Ishikawa (cell line): ENCODE measurements at regions not wholly inside any gene's neighbourhood (a gene's known extent, or its start where the extent isn't known, plus 50 kb on each side); places are given as distances from the start of the nearest gene placed in this dataset.

Experiments used
- CEBPB ChIP-seq: IDR thresholded peaks from 2 replicates; pipeline ENCODE4 v1.6.1; 2012
- CREB1 ChIP-seq: IDR thresholded peaks from 2 replicates; pipeline ENCODE4 v1.6.1; 2012; ENCODE audit warnings: low read depth
- EGR1 ChIP-seq: IDR thresholded peaks from 2 replicates; pipeline ENCODE4 v1.6.1; 2012
- EP300 ChIP-seq: IDR thresholded peaks from 2 replicates; pipeline ENCODE4 v1.6.1; 2012; ENCODE audit warnings: borderline replicate concordance
- FOXM1 ChIP-seq: IDR thresholded peaks from 2 replicates; pipeline ENCODE4 v1.6.1; 2012; ENCODE audit warnings: low read depth, borderline replicate concordance
- NFIC ChIP-seq: IDR thresholded peaks from 2 replicates; pipeline ENCODE4 v1.6.1; 2012
- RAD21 ChIP-seq: IDR thresholded peaks from 2 replicates; pipeline ENCODE4 v1.6.1; 2012; ENCODE audit warnings: low read depth
- TAF1 ChIP-seq: IDR thresholded peaks from 2 replicates; pipeline ENCODE4 v1.6.1; 2012; ENCODE audit warnings: low read depth, mild to moderate bottlenecking
- TCF12 ChIP-seq: IDR thresholded peaks from 2 replicates; pipeline ENCODE4 v1.6.1; 2012; ENCODE audit warnings: low read depth
- TEAD4 ChIP-seq: IDR thresholded peaks from 2 replicates; pipeline ENCODE4 v1.6.1; 2012
- YY1 ChIP-seq: IDR thresholded peaks from 2 replicates; pipeline ENCODE4 v1.6.1; 2012; ENCODE audit warnings: low read depth
- ZBTB7A ChIP-seq: IDR thresholded peaks from 2 replicates; pipeline ENCODE4 v1.6.1; 2012; ENCODE audit warnings: low read depth
- TF ChIP-seq, protein P1 (sequence below): IDR thresholded peaks from 2 replicates; pipeline ENCODE4 v1.6.1; 2012; ENCODE audit warnings: low read depth, mild to moderate bottlenecking
- TF ChIP-seq, protein P2 (sequence below): IDR thresholded peaks from 2 replicates; pipeline ENCODE4 v1.6.1; 2012
- TF ChIP-seq, protein P3 (sequence below): IDR thresholded peaks from 2 replicates; pipeline ENCODE4 v1.6.1; 2012

DNA sequence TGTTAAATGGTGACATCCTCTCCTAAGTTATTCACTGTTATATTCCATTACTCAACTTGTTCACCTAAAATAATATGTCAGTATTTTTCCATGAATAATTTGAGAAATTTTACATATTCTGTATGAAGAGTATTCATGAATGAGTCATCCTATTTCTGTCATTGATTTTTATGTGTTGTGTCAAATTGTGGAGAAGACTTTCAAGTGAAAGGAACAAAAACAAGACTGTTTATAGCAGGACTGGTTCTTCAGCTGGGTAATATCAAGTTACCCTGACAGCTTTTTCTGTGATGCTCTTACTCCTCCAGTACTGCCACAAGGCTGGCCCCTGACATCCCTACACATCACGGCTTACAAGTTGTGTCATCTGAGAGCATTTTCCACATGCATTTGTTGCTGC lies 847.7 kb downstream of the NCAM2 start:
- no peak for TF ChIP-seq TEAD4
- TF ChIP-seq TAF1: no peak
- no peak for TF ChIP-seq RAD21
- no peak for TF ChIP-seq EP300
- TF ChIP-seq, protein P1, sequence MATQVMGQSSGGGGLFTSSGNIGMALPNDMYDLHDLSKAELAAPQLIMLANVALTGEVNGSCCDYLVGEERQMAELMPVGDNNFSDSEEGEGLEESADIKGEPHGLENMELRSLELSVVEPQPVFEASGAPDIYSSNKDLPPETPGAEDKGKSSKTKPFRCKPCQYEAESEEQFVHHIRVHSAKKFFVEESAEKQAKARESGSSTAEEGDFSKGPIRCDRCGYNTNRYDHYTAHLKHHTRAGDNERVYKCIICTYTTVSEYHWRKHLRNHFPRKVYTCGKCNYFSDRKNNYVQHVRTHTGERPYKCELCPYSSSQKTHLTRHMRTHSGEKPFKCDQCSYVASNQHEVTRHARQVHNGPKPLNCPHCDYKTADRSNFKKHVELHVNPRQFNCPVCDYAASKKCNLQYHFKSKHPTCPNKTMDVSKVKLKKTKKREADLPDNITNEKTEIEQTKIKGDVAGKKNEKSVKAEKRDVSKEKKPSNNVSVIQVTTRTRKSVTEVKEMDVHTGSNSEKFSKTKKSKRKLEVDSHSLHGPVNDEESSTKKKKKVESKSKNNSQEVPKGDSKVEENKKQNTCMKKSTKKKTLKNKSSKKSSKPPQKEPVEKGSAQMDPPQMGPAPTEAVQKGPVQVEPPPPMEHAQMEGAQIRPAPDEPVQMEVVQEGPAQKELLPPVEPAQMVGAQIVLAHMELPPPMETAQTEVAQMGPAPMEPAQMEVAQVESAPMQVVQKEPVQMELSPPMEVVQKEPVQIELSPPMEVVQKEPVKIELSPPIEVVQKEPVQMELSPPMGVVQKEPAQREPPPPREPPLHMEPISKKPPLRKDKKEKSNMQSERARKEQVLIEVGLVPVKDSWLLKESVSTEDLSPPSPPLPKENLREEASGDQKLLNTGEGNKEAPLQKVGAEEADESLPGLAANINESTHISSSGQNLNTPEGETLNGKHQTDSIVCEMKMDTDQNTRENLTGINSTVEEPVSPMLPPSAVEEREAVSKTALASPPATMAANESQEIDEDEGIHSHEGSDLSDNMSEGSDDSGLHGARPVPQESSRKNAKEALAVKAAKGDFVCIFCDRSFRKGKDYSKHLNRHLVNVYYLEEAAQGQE: no peak
- no peak for TF ChIP-seq NFIC
- TF ChIP-seq, protein P2, sequence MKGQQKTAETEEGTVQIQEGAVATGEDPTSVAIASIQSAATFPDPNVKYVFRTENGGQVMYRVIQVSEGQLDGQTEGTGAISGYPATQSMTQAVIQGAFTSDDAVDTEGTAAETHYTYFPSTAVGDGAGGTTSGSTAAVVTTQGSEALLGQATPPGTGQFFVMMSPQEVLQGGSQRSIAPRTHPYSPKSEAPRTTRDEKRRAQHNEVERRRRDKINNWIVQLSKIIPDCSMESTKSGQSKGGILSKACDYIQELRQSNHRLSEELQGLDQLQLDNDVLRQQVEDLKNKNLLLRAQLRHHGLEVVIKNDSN: no peak

DNA sequence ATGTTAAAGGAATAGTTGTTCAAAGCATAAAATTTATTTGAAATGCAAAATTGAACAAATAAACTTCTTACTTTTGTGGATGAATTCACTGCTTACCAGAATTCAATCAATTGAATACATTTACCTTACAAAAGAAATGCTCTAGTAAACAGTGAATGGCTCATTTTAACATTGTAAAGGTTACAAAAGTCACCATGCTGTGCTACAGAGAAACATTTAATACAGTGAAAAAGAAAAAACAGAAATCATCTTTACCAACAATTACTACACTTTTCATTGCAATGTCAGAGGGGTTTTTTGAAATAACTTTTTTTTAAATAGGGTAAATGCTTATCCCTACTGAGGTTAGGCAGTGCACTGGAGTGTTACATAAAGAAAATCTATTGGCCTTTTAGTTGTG lies 853.0 kb downstream of the NCAM2 start:
- TF ChIP-seq CREB1: no peak
- TF ChIP-seq RAD21: no peak
- TF ChIP-seq, protein P2: no peak
- no peak for TF ChIP-seq EGR1
- TF ChIP-seq, protein P1: no peak
- no peak for TF ChIP-seq FOXM1
- TF ChIP-seq YY1: no peak
- no peak for TF ChIP-seq TEAD4

DNA sequence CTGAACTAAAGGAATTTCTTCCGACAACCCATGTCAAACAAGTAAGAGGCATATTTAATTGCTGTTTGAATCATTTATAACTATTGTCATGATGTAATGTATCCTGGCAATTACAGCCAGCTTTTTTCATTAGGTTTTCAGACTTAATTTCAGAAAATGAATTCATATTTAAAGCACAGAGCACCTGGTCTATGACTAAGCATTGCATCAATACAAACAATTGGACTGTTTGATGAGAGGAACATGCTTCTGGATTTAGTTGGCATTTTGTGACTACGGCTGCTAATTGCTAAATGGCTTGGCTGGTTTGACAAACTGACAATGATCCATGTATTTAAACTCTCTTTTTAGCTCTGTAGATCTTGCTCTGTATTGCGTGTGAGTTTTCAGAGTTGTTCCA lies 853.4 kb downstream of the NCAM2 start:
- TF ChIP-seq TCF12 (no peak), NFIC (no peak), YY1 (no peak), EGR1 (no peak), CEBPB (no peak), RAD21 (no peak), FOXM1 (no peak), TEAD4 (no peak), ZBTB7A (no peak), TAF1 (no peak), CREB1 (no peak), EP300 (no peak)
- TF ChIP-seq, protein P2: no peak
- TF ChIP-seq, protein P1: no peak
- TF ChIP-seq, protein P3, sequence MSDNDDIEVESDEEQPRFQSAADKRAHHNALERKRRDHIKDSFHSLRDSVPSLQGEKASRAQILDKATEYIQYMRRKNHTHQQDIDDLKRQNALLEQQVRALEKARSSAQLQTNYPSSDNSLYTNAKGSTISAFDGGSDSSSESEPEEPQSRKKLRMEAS: no peak

DNA sequence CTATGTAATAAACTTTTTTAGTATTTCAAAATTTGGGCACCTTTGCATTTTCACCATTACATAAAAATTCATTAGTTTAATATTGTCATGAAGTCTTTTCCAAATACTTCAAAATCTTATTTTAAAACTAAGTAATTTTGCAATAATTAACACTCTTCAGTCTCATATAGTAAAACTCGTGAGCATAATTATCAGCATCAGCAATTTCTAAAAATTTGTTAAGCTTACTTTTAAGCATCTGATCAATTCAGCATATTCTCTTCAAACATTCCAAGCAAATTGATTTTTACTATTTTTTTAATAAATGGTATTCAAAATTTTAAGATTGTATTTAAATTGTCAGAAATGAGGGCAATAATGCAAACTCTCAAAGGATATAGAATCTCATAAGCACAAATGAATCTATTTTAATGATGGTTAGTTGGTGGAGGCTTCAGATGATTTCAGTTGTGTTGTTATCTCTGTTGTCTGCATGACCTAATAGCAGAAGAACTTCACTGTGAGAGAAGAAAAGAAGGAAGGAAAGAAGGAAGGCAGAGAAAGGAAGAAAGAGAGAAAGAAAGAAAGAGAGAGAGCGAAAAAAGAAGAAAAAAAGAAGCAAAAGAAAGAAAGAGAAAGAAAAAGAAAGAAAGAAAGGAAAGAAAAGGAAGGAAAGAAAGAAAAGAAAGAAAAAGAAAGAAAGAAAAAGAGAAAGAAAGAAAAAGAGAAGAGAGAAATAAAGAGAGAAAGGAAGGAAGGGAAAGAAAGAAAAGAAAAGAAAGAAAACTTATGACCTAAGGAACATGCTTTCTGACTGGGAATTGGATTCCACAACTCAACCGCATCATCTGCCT lies 860.5 kb downstream of the NCAM2 start:
- TF ChIP-seq YY1 (no peak), ZBTB7A (no peak), EP300 (no peak), TEAD4 (no peak), TAF1 (no peak)
- TF ChIP-seq, protein P1: no peak
